NT2/D1 (cell line): ENCODE measurements at regions not wholly inside any gene's neighbourhood (a gene's known extent, or its start where the extent isn't known, plus 50 kb on each side); places are given as distances from the start of the nearest gene placed in this dataset.

ENCODE experiments used
- SUZ12 ChIP-seq: IDR thresholded peaks from 2 replicates; pipeline ENCODE4 v1.6.1; 2011; ENCODE audit not compliant: insufficient read length, insufficient read depth; ENCODE audit errors: extremely low read depth
- YY1 ChIP-seq: IDR thresholded peaks from 2 replicates; pipeline ENCODE4 v1.6.1; 2011; ENCODE audit not compliant: insufficient read length, insufficient read depth
- ZNF274 ChIP-seq: IDR thresholded peaks from 2 replicates; pipeline ENCODE4 v1.6.1; 2011; ENCODE audit warnings: mild to moderate bottlenecking, low read depth, low read length

DNA sequence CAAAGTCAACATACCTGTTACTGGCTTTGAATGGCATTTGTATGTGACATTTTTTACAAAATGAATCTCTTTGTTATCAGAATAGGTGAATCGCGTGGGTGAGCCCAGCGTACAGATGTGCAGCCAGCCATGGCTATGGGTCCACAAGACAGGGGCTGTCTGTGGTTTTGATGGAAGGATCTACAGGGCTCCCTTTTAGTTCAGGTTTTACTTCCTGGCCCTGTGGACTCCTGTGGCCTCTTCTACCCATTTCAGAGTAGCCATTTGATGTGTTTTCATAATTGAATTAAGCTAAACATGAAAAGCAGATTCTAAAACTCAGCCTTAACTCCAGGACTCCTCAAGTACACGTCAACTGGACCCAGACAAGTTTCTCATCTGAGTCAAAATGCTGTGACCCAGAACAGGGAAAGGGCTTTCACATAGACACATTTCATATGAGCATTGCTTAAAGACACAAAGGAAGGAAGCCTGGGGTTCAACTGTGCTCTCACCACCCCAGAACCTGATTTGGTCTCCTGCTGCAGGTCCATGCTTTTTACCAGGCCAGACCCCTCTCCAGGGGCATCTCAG is 105.3 kb upstream of the NAA20 start:
- TF ChIP-seq ZNF274 (no peak), YY1 (no peak), SUZ12 (no peak)
